ENCODE measurements at regions not wholly inside any gene's neighbourhood (a gene's known extent, or its start where the extent isn't known, plus 50 kb on each side); places are given as distances from the start of the nearest gene placed in this dataset.

- Histone ChIP-seq H3K9me3 (ENCODE audit: control extremely low read depth in 1 of 5, control insufficient read depth in 4 of 5, insufficient read depth in 2 of 5, low read depth in 1 of 5, low read length in 4 of 5) (no peaks in the 10 kb centered on the region), H3K4me1 (ENCODE audit: control extremely low read depth in 1 of 4, control insufficient read depth in 4 of 4, insufficient read depth in 4 of 4, low read length in 3 of 4) (no peaks in the 10 kb centered on the region), H3K36me3 (ENCODE audit: control insufficient read depth in 4 of 4, insufficient read depth in 4 of 4, low read length in 3 of 4) (no peaks in the 10 kb centered on the region), H3K27me3 (replicated peaks in 2 of 5; ENCODE audit: control insufficient read depth in 4 of 5, insufficient read depth in 5 of 5, low read length in 4 of 5) (no peaks in the 10 kb centered on the region), H3K27ac (ENCODE audit: insufficient read depth in 1 of 2, low read depth in 1 of 2, low read length in 2 of 2, poor library complexity in 1 of 2, severe bottlenecking in 2 of 2) (no peak overlapping the region), H3K4me3 (ENCODE audit: control insufficient read depth in 1 of 7, extremely low read depth in 1 of 7, insufficient read depth in 4 of 7, low read depth in 2 of 7, low read length in 6 of 7) (no peak overlapping the region)
- CTCF ChIA-PET: no interaction called here
- WGBS (ENCODE audit: insufficient coverage): 100% methylated on average over 1 of the region's 4 CpGs
- POLR2A ChIA-PET: no interaction called here
- no peak for DNase-seq
These were observed 459.5 kb upstream of the FAR2 start for GRCh38 chr12:28689398-28690175.

GRCh38 chr12:28693565-28694219, 455.4 kb upstream of the FAR2 start:
- H3K36me3 ChIP-seq (ENCODE audit: control insufficient read depth in 4 of 4, insufficient read depth in 4 of 4, low read length in 3 of 4): no peaks in the 10 kb centered on the region
- ChIA-PET CTCF (no interaction called here), POLR2A (no interaction called here)
- no peak for DNase-seq
- no peaks in the 10 kb centered on the region for H3K9me3 ChIP-seq (ENCODE audit: control extremely low read depth in 1 of 5, control insufficient read depth in 4 of 5, insufficient read depth in 2 of 5, low read depth in 1 of 5, low read length in 4 of 5)
- 100% methylated on average over 3 of the region's 5 CpGs for WGBS (ENCODE audit: insufficient coverage)
- H3K27me3 ChIP-seq (replicated peaks in 2 of 5; ENCODE audit: control insufficient read depth in 4 of 5, insufficient read depth in 5 of 5, low read length in 4 of 5): no peaks in the 10 kb centered on the region
- H3K27ac ChIP-seq (ENCODE audit: insufficient read depth in 1 of 2, low read depth in 1 of 2, low read length in 2 of 2, poor library complexity in 1 of 2, severe bottlenecking in 2 of 2): no peak overlapping the region
- no peak overlapping the region for H3K4me3 ChIP-seq (ENCODE audit: control insufficient read depth in 1 of 7, extremely low read depth in 1 of 7, insufficient read depth in 4 of 7, low read depth in 2 of 7, low read length in 6 of 7)
- no peaks in the 10 kb centered on the region for H3K4me1 ChIP-seq (ENCODE audit: control extremely low read depth in 1 of 4, control insufficient read depth in 4 of 4, insufficient read depth in 4 of 4, low read length in 3 of 4)

- Histone ChIP-seq H3K36me3 (ENCODE audit: control insufficient read depth in 4 of 4, insufficient read depth in 4 of 4, low read length in 3 of 4) (no peaks in the 10 kb centered on the region), H3K9me3 (ENCODE audit: control extremely low read depth in 1 of 5, control insufficient read depth in 4 of 5, insufficient read depth in 2 of 5, low read depth in 1 of 5, low read length in 4 of 5) (no peaks in the 10 kb centered on the region), H3K4me1 (ENCODE audit: control extremely low read depth in 1 of 4, control insufficient read depth in 4 of 4, insufficient read depth in 4 of 4, low read length in 3 of 4) (no peaks in the 10 kb centered on the region), H3K27ac (ENCODE audit: insufficient read depth in 1 of 2, low read depth in 1 of 2, low read length in 2 of 2, poor library complexity in 1 of 2, severe bottlenecking in 2 of 2) (no peak overlapping the region), H3K27me3 (replicated peaks in 2 of 5; ENCODE audit: control insufficient read depth in 4 of 5, insufficient read depth in 5 of 5, low read length in 4 of 5) (no peaks in the 10 kb centered on the region), H3K4me3 (ENCODE audit: control insufficient read depth in 1 of 7, extremely low read depth in 1 of 7, insufficient read depth in 4 of 7, low read depth in 2 of 7, low read length in 6 of 7) (no peak overlapping the region)
- WGBS (ENCODE audit: insufficient coverage): no CpG with 5 or more reads among the region's 2 CpGs
- CTCF ChIA-PET: no interaction called here
- DNase-seq: no peak
- POLR2A ChIA-PET: no interaction called here
These were observed 450.5 kb upstream of the FAR2 start for GRCh38 chr12:28698553-28698952.

- no peaks in the 10 kb centered on the region for H3K4me1 ChIP-seq (ENCODE audit: control extremely low read depth in 1 of 4, control insufficient read depth in 4 of 4, insufficient read depth in 4 of 4, low read length in 3 of 4)
- no peaks in the 10 kb centered on the region for H3K36me3 ChIP-seq (ENCODE audit: control insufficient read depth in 4 of 4, insufficient read depth in 4 of 4, low read length in 3 of 4)
- ChIA-PET CTCF (no interaction called here), POLR2A (no interaction called here)
- H3K4me3 ChIP-seq (ENCODE audit: control insufficient read depth in 1 of 7, extremely low read depth in 1 of 7, insufficient read depth in 4 of 7, low read depth in 2 of 7, low read length in 6 of 7): no peak overlapping the region
- DNase-seq: no peak
- no peak overlapping the region for H3K27ac ChIP-seq (ENCODE audit: insufficient read depth in 1 of 2, low read depth in 1 of 2, low read length in 2 of 2, poor library complexity in 1 of 2, severe bottlenecking in 2 of 2)
- no peaks in the 10 kb centered on the region for H3K9me3 ChIP-seq (ENCODE audit: control extremely low read depth in 1 of 5, control insufficient read depth in 4 of 5, insufficient read depth in 2 of 5, low read depth in 1 of 5, low read length in 4 of 5)
- H3K27me3 ChIP-seq (replicated peaks in 2 of 5; ENCODE audit: control insufficient read depth in 4 of 5, insufficient read depth in 5 of 5, low read length in 4 of 5): no peaks in the 10 kb centered on the region
These were observed 450.0 kb upstream of the FAR2 start for GRCh38 chr12:28699029-28699428.

GRCh38 chr12:28700161-28700560, 448.9 kb upstream of the FAR2 start:
- POLR2A ChIA-PET: no interaction called here
- H3K27ac ChIP-seq (ENCODE audit: insufficient read depth in 1 of 2, low read depth in 1 of 2, low read length in 2 of 2, poor library complexity in 1 of 2, severe bottlenecking in 2 of 2): no peak overlapping the region
- no peaks in the 10 kb centered on the region for H3K27me3 ChIP-seq (replicated peaks in 2 of 5; ENCODE audit: control insufficient read depth in 4 of 5, insufficient read depth in 5 of 5, low read length in 4 of 5)
- no peaks in the 10 kb centered on the region for H3K36me3 ChIP-seq (ENCODE audit: control insufficient read depth in 4 of 4, insufficient read depth in 4 of 4, low read length in 3 of 4)
- CTCF ChIA-PET: no interaction called here
- no peaks in the 10 kb centered on the region for H3K9me3 ChIP-seq (ENCODE audit: control extremely low read depth in 1 of 5, control insufficient read depth in 4 of 5, insufficient read depth in 2 of 5, low read depth in 1 of 5, low read length in 4 of 5)
- no peak for DNase-seq
- no peaks in the 10 kb centered on the region for H3K4me1 ChIP-seq (ENCODE audit: control extremely low read depth in 1 of 4, control insufficient read depth in 4 of 4, insufficient read depth in 4 of 4, low read length in 3 of 4)
- no peak overlapping the region for H3K4me3 ChIP-seq (ENCODE audit: control insufficient read depth in 1 of 7, extremely low read depth in 1 of 7, insufficient read depth in 4 of 7, low read depth in 2 of 7, low read length in 6 of 7)
- 100% methylated on average over 1 of the region's 3 CpGs for WGBS (ENCODE audit: insufficient coverage)

GRCh38 chr12:28704477-28705169, 444.5 kb upstream of the FAR2 start:
- Histone ChIP-seq H3K27ac (ENCODE audit: insufficient read depth in 1 of 2, low read depth in 1 of 2, low read length in 2 of 2, poor library complexity in 1 of 2, severe bottlenecking in 2 of 2) (no peak overlapping the region), H3K27me3 (replicated peaks in 2 of 5; ENCODE audit: control insufficient read depth in 4 of 5, insufficient read depth in 5 of 5, low read length in 4 of 5) (no peaks in the 10 kb centered on the region), H3K4me1 (ENCODE audit: control extremely low read depth in 1 of 4, control insufficient read depth in 4 of 4, insufficient read depth in 4 of 4, low read length in 3 of 4) (no peaks in the 10 kb centered on the region), H3K36me3 (ENCODE audit: control insufficient read depth in 4 of 4, insufficient read depth in 4 of 4, low read length in 3 of 4) (no peaks in the 10 kb centered on the region), H3K4me3 (ENCODE audit: control insufficient read depth in 1 of 7, extremely low read depth in 1 of 7, insufficient read depth in 4 of 7, low read depth in 2 of 7, low read length in 6 of 7) (no peak overlapping the region), H3K9me3 (ENCODE audit: control extremely low read depth in 1 of 5, control insufficient read depth in 4 of 5, insufficient read depth in 2 of 5, low read depth in 1 of 5, low read length in 4 of 5) (no peaks in the 10 kb centered on the region)
- POLR2A ChIA-PET: no interaction called here
- CTCF ChIA-PET: no interaction called here
- DNase-seq: no peak

- Histone ChIP-seq H3K27me3 (replicated peaks in 2 of 5; ENCODE audit: control insufficient read depth in 4 of 5, insufficient read depth in 5 of 5, low read length in 4 of 5) (no peaks in the 10 kb centered on the region), H3K36me3 (ENCODE audit: control insufficient read depth in 4 of 4, insufficient read depth in 4 of 4, low read length in 3 of 4) (no peaks in the 10 kb centered on the region), H3K4me3 (ENCODE audit: control insufficient read depth in 1 of 7, extremely low read depth in 1 of 7, insufficient read depth in 4 of 7, low read depth in 2 of 7, low read length in 6 of 7) (no peak overlapping the region), H3K27ac (ENCODE audit: insufficient read depth in 1 of 2, low read depth in 1 of 2, low read length in 2 of 2, poor library complexity in 1 of 2, severe bottlenecking in 2 of 2) (no peak overlapping the region), H3K9me3 (ENCODE audit: control extremely low read depth in 1 of 5, control insufficient read depth in 4 of 5, insufficient read depth in 2 of 5, low read depth in 1 of 5, low read length in 4 of 5) (no peaks in the 10 kb centered on the region), H3K4me1 (ENCODE audit: control extremely low read depth in 1 of 4, control insufficient read depth in 4 of 4, insufficient read depth in 4 of 4, low read length in 3 of 4) (no peaks in the 10 kb centered on the region)
- DNase-seq: no peak
- POLR2A ChIA-PET: no interaction called here
- CTCF ChIA-PET: no interaction called here
- WGBS (ENCODE audit: insufficient coverage): 98% methylated on average over 4 of the region's 4 CpGs
These were observed 440.1 kb upstream of the FAR2 start for GRCh38 chr12:28708918-28709371.
